Upper lobe of left lung (tissue), 4 donors: ENCODE measurements at regions not wholly inside any gene's neighbourhood (a gene's known extent, or its start where the extent isn't known, plus 50 kb on each side); places are given as distances from the start of the nearest gene placed in this dataset.
A peak's percentile ranks its signal among the peaks of the same experiment; 100 is the strongest.

Experiments
- EP300 ChIP-seq, 4 donors: sonication (generic); formaldehyde crosslinking; IDR thresholded peaks; one replicate each; pipeline ENCODE4 v1.5.1; 2017; ENCODE audit warnings: antibody characterized with exemption in 4 of 4, control low read depth in 2 of 4
- POLR2A ChIP-seq, 4 donors: fragments of 450-650 bp; IDR thresholded peaks; one replicate each; pipeline ENCODE4 v1.5.1; 2016 to 2017; ENCODE audit warnings: antibody characterized with exemption in 4 of 4, mild to moderate bottlenecking in 2 of 4

DNA sequence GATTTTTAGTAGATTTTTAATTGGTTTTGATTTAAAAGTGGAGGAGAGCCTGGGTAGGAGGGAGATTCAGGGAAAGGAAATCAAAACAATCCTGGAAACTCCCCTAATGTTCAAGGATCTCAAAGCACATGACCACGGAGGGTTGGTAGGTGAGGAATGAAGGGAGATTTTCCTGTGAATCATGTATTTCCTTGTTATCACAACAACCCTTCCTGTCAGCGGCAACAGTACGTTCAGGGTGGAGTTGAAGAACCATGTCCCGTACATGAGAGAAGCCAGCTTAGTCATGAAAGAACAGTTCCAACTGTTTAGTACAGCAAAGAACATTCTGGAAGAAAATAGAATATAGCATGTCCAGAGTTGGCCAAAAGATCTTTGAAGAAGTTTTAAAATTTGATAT is 79.4 kb upstream of the SCAF8 start:
- no peak for TF ChIP-seq POLR2A (IDR thresholded peaks at IDR 0.05)
- TF ChIP-seq EP300 (IDR thresholded peaks at IDR 0.05): peak in 3 of 4 donors; percentile 45 to 99 (median 92)
